ENCODE measurements at regions not wholly inside any gene's neighbourhood (a gene's known extent, or its start where the extent isn't known, plus 50 kb on each side); places are given as distances from the start of the nearest gene placed in this dataset.

DNA sequence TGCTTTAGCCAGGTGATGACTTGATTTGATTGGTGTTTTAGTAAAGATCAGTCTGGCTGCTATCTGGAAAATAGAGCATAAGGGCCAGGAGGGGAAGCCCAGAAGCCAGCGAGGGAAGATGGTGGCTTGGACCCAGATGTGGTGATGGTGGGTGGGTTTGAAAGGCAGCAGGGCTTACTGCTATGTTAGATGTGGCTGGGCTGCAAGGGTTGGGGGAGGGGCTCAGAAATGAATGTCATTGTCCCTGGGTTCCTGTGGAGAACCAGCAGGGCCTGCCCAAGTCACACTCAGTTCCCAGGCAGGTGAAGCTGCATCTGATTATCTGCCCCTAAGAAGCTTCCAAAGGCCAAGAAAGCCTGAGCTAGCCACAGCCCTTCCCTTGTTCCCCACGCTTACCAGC lies 71.7 kb upstream of the BRD7 start:
- no peak for TF ChIP-seq POLR2A (IDR thresholded peaks at IDR 0.05)
- TF ChIP-seq, protein P1, sequence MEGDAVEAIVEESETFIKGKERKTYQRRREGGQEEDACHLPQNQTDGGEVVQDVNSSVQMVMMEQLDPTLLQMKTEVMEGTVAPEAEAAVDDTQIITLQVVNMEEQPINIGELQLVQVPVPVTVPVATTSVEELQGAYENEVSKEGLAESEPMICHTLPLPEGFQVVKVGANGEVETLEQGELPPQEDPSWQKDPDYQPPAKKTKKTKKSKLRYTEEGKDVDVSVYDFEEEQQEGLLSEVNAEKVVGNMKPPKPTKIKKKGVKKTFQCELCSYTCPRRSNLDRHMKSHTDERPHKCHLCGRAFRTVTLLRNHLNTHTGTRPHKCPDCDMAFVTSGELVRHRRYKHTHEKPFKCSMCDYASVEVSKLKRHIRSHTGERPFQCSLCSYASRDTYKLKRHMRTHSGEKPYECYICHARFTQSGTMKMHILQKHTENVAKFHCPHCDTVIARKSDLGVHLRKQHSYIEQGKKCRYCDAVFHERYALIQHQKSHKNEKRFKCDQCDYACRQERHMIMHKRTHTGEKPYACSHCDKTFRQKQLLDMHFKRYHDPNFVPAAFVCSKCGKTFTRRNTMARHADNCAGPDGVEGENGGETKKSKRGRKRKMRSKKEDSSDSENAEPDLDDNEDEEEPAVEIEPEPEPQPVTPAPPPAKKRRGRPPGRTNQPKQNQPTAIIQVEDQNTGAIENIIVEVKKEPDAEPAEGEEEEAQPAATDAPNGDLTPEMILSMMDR (IDR thresholded peaks at IDR 0.05), result no peak
